SIG-M5 treated with dmso at 0.1 percent for 504 hours (cell line): ENCODE measurements at regions not wholly inside any gene's neighbourhood (a gene's known extent, or its start where the extent isn't known, plus 50 kb on each side); places are given as distances from the start of the nearest gene placed in this dataset.
"Not testable (repeated sequence)": the region's sequence is repeated elsewhere in the genome, so short reads cannot be mapped to it uniquely, and the experiment has no call there.

Source experiments
- DNase-seq: peaks from one replicate; lab custom pipeline; 2025; ENCODE audit not compliant: unreplicated experiment; lab: John Stamatoyannopoulos, UW

DNA sequence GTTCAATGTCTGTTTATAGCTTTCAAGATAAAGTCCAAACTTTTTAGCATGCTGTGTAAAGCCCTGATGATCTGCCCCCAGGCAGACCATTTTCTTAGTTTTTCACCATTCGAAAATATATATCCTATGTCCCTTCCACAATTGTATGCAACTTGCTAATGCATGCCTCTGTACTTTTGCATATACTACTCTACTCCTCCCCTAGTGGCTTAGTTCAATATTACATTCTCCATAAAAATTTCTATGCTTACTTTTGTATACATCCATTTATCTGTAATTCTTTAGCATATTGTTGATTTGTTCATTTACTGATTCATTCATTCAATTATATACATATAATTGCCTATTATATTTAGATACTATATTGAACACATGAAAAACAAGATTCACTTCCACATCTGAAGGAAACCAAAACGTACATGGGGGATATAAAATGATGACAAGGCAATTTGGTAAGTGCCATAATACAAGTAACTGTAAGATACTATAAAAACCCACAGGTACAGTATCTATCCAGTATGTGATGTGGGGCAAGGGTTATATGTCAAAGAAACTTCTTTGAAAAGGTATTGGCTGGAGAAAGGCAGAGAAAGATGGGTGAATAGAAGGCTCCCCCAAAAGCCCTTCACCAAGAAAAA, 902.5 kb downstream of the FAM133A start:
- peak; percentile 2 for DNase-seq

- no peak for DNase-seq
Measured at GRCh38 chrX:94600077-94600476, 926.1 kb downstream of the FAM133A start.

GRCh38 chrX:94612140-94612539, 938.1 kb downstream of the FAM133A start:
- no peak for DNase-seq

- DNase-seq, result no peak
Measured at GRCh38 chrX:94633237-94633636, 959.2 kb downstream of the FAM133A start.

DNA sequence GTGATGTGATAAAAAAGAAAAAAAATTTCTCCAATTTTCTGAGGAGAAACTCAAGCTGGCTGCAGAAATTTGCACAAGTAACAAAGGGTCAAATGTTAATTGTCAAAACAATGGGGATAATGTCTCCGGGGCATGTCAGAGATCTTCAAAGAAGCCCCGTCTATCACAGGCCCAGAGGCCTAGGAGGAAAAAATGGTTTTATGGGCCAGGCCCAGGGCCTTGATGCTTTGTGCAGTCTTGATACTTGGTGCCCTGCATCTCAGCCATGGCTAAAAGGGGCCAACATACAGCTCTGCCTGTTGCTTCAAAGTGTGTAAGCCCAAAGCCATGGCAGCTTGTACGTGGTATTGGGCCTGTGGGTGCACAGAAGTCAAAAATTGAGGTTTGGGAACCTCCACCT, 961.0 kb downstream of the FAM133A start:
- no peak for DNase-seq

- no peak for DNase-seq
Measured at GRCh38 chrX:94645726-94646125, 971.7 kb downstream of the FAM133A start.

DNA sequence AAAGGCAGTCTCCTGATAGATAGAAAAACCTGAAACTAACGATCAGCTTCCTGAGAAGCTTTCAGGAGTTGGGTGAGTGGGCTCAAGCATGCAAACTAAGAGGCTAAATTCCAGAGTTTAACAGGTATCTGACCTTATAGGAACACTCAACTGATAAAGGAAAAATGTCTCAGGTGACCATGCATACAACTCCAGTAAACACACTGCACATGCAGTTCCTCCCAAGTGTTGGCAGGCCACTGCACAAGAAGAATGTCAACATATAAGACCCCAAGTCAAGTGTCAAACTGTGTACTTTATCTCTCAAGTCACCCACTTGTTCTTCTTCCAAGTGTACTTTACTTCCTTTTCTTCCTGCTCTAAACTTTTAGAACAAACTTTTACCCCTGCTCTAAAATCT, 981.2 kb downstream of the FAM133A start:
- no peak for DNase-seq

- no peak for DNase-seq
Measured at GRCh38 chrX:94662689-94663088, 988.7 kb downstream of the FAM133A start.

- DNase-seq, result no peak
Measured at GRCh38 chrX:94676285-94676684, 1002.3 kb downstream of the FAM133A start.

GRCh38 chrX:94686071-94686470, 1012.1 kb downstream of the FAM133A start:
- no peak for DNase-seq

DNA sequence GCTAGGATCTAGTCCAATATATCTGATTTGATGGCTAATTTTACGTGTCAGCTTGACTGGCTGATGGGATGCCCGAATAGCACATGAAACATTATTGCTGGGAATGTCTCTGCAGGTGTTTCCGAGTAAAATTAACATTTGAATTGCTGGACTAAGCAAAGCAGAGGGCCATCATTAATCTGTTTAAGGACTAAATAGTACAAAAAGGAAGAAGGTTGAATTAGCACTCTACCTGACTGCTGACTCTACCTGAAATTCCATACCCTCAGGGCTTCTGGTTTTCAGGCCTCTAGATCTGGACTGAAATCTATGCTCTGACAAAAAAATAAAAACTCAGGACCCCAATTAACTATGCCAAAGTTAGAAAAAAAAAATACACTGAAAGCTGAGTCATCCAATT, 1021.9 kb downstream of the FAM133A start:
- no peak for DNase-seq

DNA sequence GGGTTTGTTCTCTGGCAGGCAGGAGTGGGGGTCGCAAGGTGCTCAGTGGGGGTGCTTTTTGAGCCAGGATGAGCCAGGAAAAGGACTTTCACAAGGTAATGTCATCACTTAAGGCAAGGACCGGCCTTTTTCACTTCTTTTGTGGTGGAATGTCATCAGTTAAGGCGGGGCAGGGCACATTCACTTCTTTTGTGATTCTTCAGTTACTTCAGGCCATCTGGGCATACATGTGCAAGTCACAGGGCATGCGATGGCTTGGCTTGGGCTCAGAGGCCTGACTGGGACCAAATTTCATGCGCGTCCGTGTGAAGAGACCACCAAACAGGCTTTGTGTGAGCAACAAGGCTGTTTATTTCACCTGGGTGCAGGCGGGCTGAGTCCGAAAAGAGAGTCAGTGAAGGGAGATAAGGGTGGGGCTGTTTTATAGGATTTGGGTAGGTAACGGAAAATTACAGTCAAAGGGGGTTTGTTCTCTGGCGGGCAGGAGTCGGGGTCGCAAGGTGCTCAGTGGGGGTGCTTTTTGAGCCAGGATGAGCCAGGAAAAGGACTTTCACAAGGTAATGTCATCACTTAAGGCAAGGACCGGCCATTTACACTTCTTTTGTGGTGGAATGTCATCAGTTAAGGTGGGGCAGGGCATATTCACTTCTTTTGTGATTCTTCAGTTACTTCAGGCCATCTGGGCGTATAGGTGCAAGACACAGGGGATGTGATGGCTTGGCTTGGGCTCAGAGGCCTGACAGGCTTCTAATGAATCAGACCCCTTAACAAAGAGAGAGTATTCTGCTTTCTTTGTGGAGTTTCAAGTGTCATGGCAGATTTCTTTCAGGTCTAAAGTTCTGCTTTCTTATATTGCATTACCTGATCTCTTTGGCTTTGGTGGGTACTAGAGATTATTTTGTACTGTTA, 1030.6 kb downstream of the FAM133A start:
- not testable (repeated sequence) for DNase-seq

GRCh38 chrX:94721386-94721785, 1047.4 kb downstream of the FAM133A start:
- no peak for DNase-seq

- no peak for DNase-seq
Measured at GRCh38 chrX:94722578-94722977, 1048.6 kb downstream of the FAM133A start.

GRCh38 chrX:94742772-94743171, 1068.8 kb downstream of the FAM133A start:
- no peak for DNase-seq

DNA sequence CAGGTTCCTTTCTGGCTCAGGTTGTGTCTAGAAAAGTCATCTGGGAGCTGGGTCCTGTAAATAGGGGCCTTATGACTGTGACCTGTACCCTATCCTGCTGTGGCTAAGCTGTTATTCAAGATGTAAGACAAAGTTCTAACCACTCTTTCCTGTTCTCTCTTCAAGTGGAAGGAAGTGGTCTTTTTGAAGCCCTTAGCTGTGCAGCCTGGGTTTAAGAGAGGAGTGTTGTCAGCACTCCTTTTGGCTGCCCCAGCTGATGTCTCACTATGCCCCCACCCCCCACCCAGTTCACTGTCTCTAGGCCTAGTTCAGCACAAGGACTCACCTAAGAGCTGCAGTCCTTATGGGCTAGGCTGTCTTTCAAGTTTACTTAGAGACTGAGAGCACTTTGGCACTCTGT, 1069.5 kb downstream of the FAM133A start:
- no peak for DNase-seq

GRCh38 chrX:94744786-94745185, 1070.8 kb downstream of the FAM133A start:
- DNase-seq, result no peak

GRCh38 chrX:94751611-94752010, 1077.6 kb downstream of the FAM133A start:
- DNase-seq, result no peak

- DNase-seq, result no peak
Measured at GRCh38 chrX:94752434-94753169, 1078.6 kb downstream of the FAM133A start.

- DNase-seq, result no peak
Measured at GRCh38 chrX:94758130-94758529, 1084.1 kb downstream of the FAM133A start.

DNA sequence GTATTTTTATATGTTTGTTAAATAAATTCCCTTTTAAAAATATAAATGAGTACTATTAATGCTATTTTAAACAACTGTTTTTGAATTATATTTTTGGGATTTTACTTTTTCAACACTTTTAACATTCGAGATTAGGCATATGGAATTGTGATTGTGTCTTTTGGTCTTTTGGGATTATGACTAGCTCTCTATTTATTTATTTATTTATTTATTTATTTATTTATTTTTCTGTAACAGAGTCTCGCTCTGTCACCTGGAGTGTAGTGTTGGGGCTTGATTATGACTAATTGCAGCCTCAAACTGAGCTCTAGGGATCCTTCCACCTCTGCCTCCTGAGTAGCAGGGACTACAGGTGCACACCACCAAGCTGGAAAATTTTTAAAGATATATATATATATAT, 1101.6 kb downstream of the FAM133A start:
- no peak for DNase-seq

DNA sequence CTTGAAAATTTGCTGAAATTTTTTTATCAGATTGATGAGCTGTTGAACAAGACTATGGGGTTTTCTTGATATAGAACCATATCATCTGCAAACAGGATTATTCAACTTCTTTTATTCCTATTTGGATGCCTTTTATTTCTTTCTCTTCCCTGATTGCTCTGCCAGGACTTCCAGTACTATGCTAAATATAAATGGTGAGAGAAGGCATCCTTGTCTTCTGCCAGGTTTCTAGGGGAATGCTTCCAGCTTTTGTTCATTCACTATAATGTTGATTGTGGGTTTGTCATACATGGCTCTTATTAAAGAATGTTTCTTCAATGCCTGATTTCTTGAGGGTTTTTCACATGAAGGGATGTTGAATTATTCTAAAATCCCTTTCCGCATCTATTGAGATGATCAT, 1139.5 kb downstream of the FAM133A start:
- DNase-seq, result no peak
